K562 (cell line): ENCODE measurements at regions not wholly inside any gene's neighbourhood (a gene's known extent, or its start where the extent isn't known, plus 50 kb on each side); places are given as distances from the start of the nearest gene placed in this dataset.
"Not testable (repeated sequence)": the region's sequence is repeated elsewhere in the genome, so short reads cannot be mapped to it uniquely, and the experiment has no call there.

Experiments
- CEBPZ ChIP-seq: fragments of 150-350 bp; IDR thresholded peaks from 2 replicates; pipeline ENCODE4 v1.6.1; 2014; ENCODE audit warnings: low read depth, mild to moderate bottlenecking, low read length, borderline replicate concordance
- CTCF ChIP-seq, 3 experiments: IDR thresholded peaks in 2 of 3; conservative IDR thresholded peaks in 1 of 3; 2 replicates each; pipeline ENCODE4 v1.5.1; 2011 to 2012; ENCODE audit warnings: low read length in 3 of 3, mild to moderate bottlenecking in 3 of 3, control low read depth in 2 of 3, improper control_type of control experiment in 1 of 3, inconsistent platforms in 1 of 3, low read depth in 1 of 3, mixed read lengths in 1 of 3, moderate library complexity in 1 of 3; ENCODE audit not compliant: insufficient read depth in 2 of 3
- ELF1 ChIP-seq: fragments of 200-800 bp; sonication (Bioruptor generic); IDR thresholded peaks from 2 replicates; pipeline ENCODE4 v1.6.1; 2016; ENCODE audit warnings: missing genetic modification characterization, missing compliant biosample characterization
- ELK3 ChIP-seq: fragments of 450-650 bp; formaldehyde crosslinking; IDR thresholded peaks from 2 replicates; pipeline ENCODE4 v1.4.0; 2020; ENCODE audit warnings: mild to moderate bottlenecking
- EZH2 ChIP-seq: IDR thresholded peaks from 2 replicates; pipeline ENCODE4 v1.6.1; 2012; ENCODE audit warnings: low read depth, mild to moderate bottlenecking, inconsistent platforms, low read length, borderline replicate concordance
- JUND ChIP-seq, 2 experiments: IDR thresholded peaks; 2 replicates in 1 of 2; 3 replicates in 1 of 2; pipeline ENCODE4 v1.6.1; 2011; ENCODE audit warnings: borderline replicate concordance in 2 of 2, low read depth in 2 of 2, low read length in 2 of 2, improper control_type of control experiment in 1 of 2, missing biosample characterization in 1 of 2, missing genetic modification characterization in 1 of 2, missing genetic modification reagents in 1 of 2
- KDM4B ChIP-seq, 2 experiments: fragments of 450-650 bp in 1 of 2; sonication (generic) in 1 of 2; IDR thresholded peaks; 2 replicates each; pipeline ENCODE4 v1.6.1; 2016 to 2017; ENCODE audit warnings: borderline replicate concordance in 2 of 2, antibody characterized with exemption in 1 of 2, low read depth in 1 of 2, mild to moderate bottlenecking in 1 of 2
- POLR2A ChIP-seq: fragments of 450-650 bp; conservative IDR thresholded peaks from 2 replicates; pipeline ENCODE4 v1.6.1; 2016
- POLR2AphosphoS5 ChIP-seq: IDR thresholded peaks from 2 replicates; pipeline ENCODE4 v1.6.1; 2011; ENCODE audit warnings: mild to moderate bottlenecking, low read depth, low read length, moderate library complexity; ENCODE audit not compliant: control insufficient read depth, insufficient read depth
- PREB ChIP-seq: sonication (generic); formaldehyde crosslinking; IDR thresholded peaks from 2 replicates; pipeline ENCODE4 v1.8.1; 2023; ENCODE audit warnings: mild to moderate bottlenecking, missing genetic modification reagents
- REST ChIP-seq, 2 experiments: fragments of 450-650 bp; formaldehyde crosslinking in 1 of 2; IDR thresholded peaks; 2 replicates each; pipeline versions ENCODE4 v1.4.0 to v1.6.1; 2014 to 2020; ENCODE audit warnings: mild to moderate bottlenecking in 2 of 2, borderline replicate concordance in 1 of 2, low read depth in 1 of 2
- TRIM28 ChIP-seq: fragments of 450-650 bp; IDR thresholded peaks from 2 replicates; pipeline ENCODE4 v1.6.1; 2017
- ZNF449 ChIP-seq: fragments of 250-450 bp; sonication (Bioruptor Pico); IDR thresholded peaks from 2 replicates; pipeline ENCODE4 v1.8.0; 2022; ENCODE audit warnings: moderate library complexity, mild to moderate bottlenecking, inconsistent platforms
- ZZZ3 ChIP-seq: fragments of 450-650 bp; IDR thresholded peaks from 2 replicates; pipeline ENCODE4 v1.6.1; 2016; ENCODE audit warnings: antibody characterized with exemption, mild to moderate bottlenecking, moderate library complexity

GRCh38 chr3:130182475-130182874 lies 100.8 kb downstream of the ALG1L2 start:
- not testable (repeated sequence) for TF ChIP-seq EZH2; ELF1 (tag); PREB (CRISPR knock-in tag); CTCF (IDR thresholded peaks at IDR 0.05 in 2 of 3, conservative IDR thresholded peaks at IDR 0.05 in 1 of 3; ENCODE audit: insufficient read depth in 2 of 3, low read depth in 1 of 3, low read length in 3 of 3); POLR2AphosphoS5; POLR2A; ZZZ3; ZNF449 (CRISPR knock-in tag); TRIM28; KDM4B (IDR thresholded peaks at IDR 0.05; ENCODE audit: borderline replicate concordance in 2 of 2, low read depth in 1 of 2); JUND (IDR thresholded peaks at IDR 0.05; ENCODE audit: borderline replicate concordance, low read depth, low read length); JUND (tag; IDR thresholded peaks at IDR 0.05; ENCODE audit: borderline replicate concordance, low read depth, low read length); REST (IDR thresholded peaks at IDR 0.05; ENCODE audit: borderline replicate concordance); REST (CRISPR knock-in tag; IDR thresholded peaks at IDR 0.05; ENCODE audit: low read depth); CEBPZ; ELK3 (CRISPR knock-in tag)
